Stomach (tissue), 4 donors: ENCODE measurements at regions not wholly inside any gene's neighbourhood (a gene's known extent, or its start where the extent isn't known, plus 50 kb on each side); places are given as distances from the start of the nearest gene placed in this dataset.

Experiments
- EP300 ChIP-seq: sonication (generic); formaldehyde crosslinking; IDR thresholded peaks from one replicate; pipeline ENCODE4 v1.6.1; 2017; ENCODE audit warnings: antibody characterized with exemption
- POLR2A ChIP-seq, 4 donors: fragments of 450-650 bp; IDR thresholded peaks; one replicate each; pipeline ENCODE4 v1.6.1; 2016; ENCODE audit warnings: antibody characterized with exemption in 4 of 4, control low read depth in 2 of 4, mild to moderate bottlenecking in 1 of 4, moderate library complexity in 1 of 4
- POLR2AphosphoS5 ChIP-seq, 3 donors: sonication (generic); formaldehyde crosslinking; IDR thresholded peaks; one replicate each; pipeline ENCODE4 v1.6.1; 2016; ENCODE audit warnings: antibody characterized with exemption in 3 of 3
- TF ChIP-seq, protein P1 (sequence below), 7 experiments: fragments of 450-650 bp in 4 of 7; fragments of 200-600 bp in 3 of 7; sonication (generic) in 3 of 7; IDR thresholded peaks; one replicate each; pipeline ENCODE4 v1.5.1; 2016 to 2019; ENCODE audit warnings: antibody characterized with exemption in 7 of 7, control low read depth in 2 of 7, mild to moderate bottlenecking in 1 of 7

DNA sequence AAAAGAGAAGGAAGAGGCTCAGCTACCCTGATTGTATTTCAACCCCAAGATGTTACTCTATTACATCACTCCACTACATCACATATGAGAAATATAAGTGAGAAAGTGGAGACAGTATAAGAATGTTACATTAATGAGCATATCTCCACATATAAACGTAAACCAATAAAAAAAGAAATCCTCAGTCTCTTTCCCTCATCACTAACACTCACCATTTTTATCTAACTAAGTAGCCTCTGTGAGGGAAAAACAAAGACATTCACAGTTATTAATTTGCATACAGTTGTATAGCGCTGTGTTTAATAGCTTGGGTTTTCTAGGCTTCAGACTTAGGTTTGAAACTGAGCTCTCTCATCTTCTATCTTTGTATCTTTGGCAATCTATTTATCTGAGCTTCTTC is 489.1 kb upstream of the LRRTM4 start:
- TF ChIP-seq POLR2AphosphoS5 (IDR thresholded peaks at IDR 0.05) = no peak
- TF ChIP-seq POLR2A (IDR thresholded peaks at IDR 0.05) = no peak
- TF ChIP-seq, protein P1, sequence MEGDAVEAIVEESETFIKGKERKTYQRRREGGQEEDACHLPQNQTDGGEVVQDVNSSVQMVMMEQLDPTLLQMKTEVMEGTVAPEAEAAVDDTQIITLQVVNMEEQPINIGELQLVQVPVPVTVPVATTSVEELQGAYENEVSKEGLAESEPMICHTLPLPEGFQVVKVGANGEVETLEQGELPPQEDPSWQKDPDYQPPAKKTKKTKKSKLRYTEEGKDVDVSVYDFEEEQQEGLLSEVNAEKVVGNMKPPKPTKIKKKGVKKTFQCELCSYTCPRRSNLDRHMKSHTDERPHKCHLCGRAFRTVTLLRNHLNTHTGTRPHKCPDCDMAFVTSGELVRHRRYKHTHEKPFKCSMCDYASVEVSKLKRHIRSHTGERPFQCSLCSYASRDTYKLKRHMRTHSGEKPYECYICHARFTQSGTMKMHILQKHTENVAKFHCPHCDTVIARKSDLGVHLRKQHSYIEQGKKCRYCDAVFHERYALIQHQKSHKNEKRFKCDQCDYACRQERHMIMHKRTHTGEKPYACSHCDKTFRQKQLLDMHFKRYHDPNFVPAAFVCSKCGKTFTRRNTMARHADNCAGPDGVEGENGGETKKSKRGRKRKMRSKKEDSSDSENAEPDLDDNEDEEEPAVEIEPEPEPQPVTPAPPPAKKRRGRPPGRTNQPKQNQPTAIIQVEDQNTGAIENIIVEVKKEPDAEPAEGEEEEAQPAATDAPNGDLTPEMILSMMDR (IDR thresholded peaks at IDR 0.05) = no peak
- TF ChIP-seq EP300 = no peak
